ENCODE measurements at regions not wholly inside any gene's neighbourhood (a gene's known extent, or its start where the extent isn't known, plus 50 kb on each side); places are given as distances from the start of the nearest gene placed in this dataset.

GRCh38 chr4:164485136-164485535 is 268.8 kb upstream of the SMIM31 start:
- H3K27ac ChIP-seq = no peak overlapping the region
- no peak for FAIRE-seq
- 10% methylated on average over 1 of the region's 1 CpG for WGBS (ENCODE audit: missing lambda C conversion rate)
- ChIA-PET POLR2A (no interaction called here), CTCF (no interaction called here)
- DNase-seq (ENCODE audit: low read depth in 1 of 2, low spot score in 1 of 2) = no peak
- H3K4me1 ChIP-seq = no peaks in the 10 kb centered on the region
- no peak for ATAC-seq
- H3K4me2 ChIP-seq = no peak overlapping the region
- no peak for TF ChIP-seq KDM5A (IDR thresholded peaks at IDR 0.05)
- no peak for TF ChIP-seq EP300 (IDR thresholded peaks at IDR 0.05)
- no peak for TF ChIP-seq RFX5 (IDR thresholded peaks at IDR 0.05)
- TF ChIP-seq, protein P1, sequence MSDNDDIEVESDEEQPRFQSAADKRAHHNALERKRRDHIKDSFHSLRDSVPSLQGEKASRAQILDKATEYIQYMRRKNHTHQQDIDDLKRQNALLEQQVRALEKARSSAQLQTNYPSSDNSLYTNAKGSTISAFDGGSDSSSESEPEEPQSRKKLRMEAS (IDR thresholded peaks at IDR 0.05) = no peak
- TF ChIP-seq, protein P2, sequence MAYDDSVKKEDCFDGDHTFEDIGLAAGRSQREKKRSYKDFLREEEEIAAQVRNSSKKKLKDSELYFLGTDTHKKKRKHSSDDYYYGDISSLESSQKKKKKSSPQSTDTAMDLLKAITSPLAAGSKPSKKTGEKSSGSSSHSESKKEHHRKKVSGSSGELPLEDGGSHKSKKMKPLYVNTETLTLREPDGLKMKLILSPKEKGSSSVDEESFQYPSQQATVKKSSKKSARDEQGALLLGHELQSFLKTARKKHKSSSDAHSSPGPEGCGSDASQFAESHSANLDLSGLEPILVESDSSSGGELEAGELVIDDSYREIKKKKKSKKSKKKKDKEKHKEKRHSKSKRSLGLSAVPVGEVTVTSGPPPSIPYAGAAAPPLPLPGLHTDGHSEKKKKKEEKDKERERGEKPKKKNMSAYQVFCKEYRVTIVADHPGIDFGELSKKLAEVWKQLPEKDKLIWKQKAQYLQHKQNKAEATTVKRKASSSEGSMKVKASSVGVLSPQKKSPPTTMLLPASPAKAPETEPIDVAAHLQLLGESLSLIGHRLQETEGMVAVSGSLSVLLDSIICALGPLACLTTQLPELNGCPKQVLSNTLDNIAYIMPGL (CRISPR knock-in tag; IDR thresholded peaks at IDR 0.05; ENCODE audit: borderline replicate concordance) = no peak
- TF ChIP-seq, protein P3, sequence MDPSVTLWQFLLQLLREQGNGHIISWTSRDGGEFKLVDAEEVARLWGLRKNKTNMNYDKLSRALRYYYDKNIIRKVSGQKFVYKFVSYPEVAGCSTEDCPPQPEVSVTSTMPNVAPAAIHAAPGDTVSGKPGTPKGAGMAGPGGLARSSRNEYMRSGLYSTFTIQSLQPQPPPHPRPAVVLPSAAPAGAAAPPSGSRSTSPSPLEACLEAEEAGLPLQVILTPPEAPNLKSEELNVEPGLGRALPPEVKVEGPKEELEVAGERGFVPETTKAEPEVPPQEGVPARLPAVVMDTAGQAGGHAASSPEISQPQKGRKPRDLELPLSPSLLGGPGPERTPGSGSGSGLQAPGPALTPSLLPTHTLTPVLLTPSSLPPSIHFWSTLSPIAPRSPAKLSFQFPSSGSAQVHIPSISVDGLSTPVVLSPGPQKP (IDR thresholded peaks at IDR 0.05; ENCODE audit: low read depth, low read length) = no peak
- TF ChIP-seq MAZ (IDR thresholded peaks at IDR 0.05; ENCODE audit: borderline replicate concordance, low read depth, low read length) = no peak
- no peak for TF ChIP-seq NR3C1 (IDR thresholded peaks at IDR 0.05)
- no peaks in the 10 kb centered on the region for H3K9me3 ChIP-seq
- H3K4me3 ChIP-seq = no peak overlapping the region

- 3% methylated on average over 2 of the region's 3 CpGs for WGBS (ENCODE audit: missing lambda C conversion rate)
- no peak for FAIRE-seq
- no peak for ATAC-seq
- DNase-seq (ENCODE audit: low read depth in 1 of 2, low spot score in 1 of 2) = no peak
- Histone ChIP-seq H3K4me3 (no peak overlapping the region), H3K4me2 (no peak overlapping the region), H3K4me1 (no peaks in the 10 kb centered on the region), H3K27ac (no peak overlapping the region), H3K9me3 (no peaks in the 10 kb centered on the region)
- ChIA-PET CTCF (no interaction called here), POLR2A (no interaction called here)
- TF ChIP-seq BHLHE40 (IDR thresholded peaks at IDR 0.05; ENCODE audit: low read depth, low read length) (no peak), RAD21 (conservative IDR thresholded peaks at IDR 0.05 in 1 of 2, IDR thresholded peaks at IDR 0.05 in 1 of 2) (no peak), SMC3 (IDR thresholded peaks at IDR 0.05) (no peak), EP300 (IDR thresholded peaks at IDR 0.05) (no peak), POLR2A (IDR thresholded peaks at IDR 0.05; ENCODE audit: low read length) (no peak), ZC3H11A (IDR thresholded peaks at IDR 0.05) (no peak), FOSB (CRISPR knock-in tag; IDR thresholded peaks at IDR 0.05) (no peak), KDM1A (IDR thresholded peaks at IDR 0.05; ENCODE audit: low read depth) (no peak)
Observed at GRCh38 chr4:164488114-164488513, 265.8 kb upstream of the SMIM31 start.

- DNase-seq (ENCODE audit: low read depth in 1 of 2, low spot score in 1 of 2) (peak in 1 of 2 experiments; percentile 1), ATAC-seq (no peak), FAIRE-seq (no peak)
- POLR2A ChIA-PET = no interaction called here
- no peak for TF ChIP-seq HDAC2 (IDR thresholded peaks at IDR 0.05)
- no peak for TF ChIP-seq REST (IDR thresholded peaks at IDR 0.05)
- no peak for TF ChIP-seq CBX2 (IDR thresholded peaks at IDR 0.05; ENCODE audit: borderline replicate concordance, low read depth)
- TF ChIP-seq, protein P4, sequence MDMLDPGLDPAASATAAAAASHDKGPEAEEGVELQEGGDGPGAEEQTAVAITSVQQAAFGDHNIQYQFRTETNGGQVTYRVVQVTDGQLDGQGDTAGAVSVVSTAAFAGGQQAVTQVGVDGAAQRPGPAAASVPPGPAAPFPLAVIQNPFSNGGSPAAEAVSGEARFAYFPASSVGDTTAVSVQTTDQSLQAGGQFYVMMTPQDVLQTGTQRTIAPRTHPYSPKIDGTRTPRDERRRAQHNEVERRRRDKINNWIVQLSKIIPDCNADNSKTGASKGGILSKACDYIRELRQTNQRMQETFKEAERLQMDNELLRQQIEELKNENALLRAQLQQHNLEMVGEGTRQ (IDR thresholded peaks at IDR 0.05) = no peak
- no peak for TF ChIP-seq ZC3H11A (IDR thresholded peaks at IDR 0.05)
- TF ChIP-seq JUN (IDR thresholded peaks at IDR 0.05) = no peak
- TF ChIP-seq NFE2L2 (conservative IDR thresholded peaks at IDR 0.05; ENCODE audit: low read length) = no peak
- no peak for TF ChIP-seq ZNF302 (CRISPR knock-in tag; IDR thresholded peaks at IDR 0.05)
- no peak for TF ChIP-seq RARB (CRISPR knock-in tag; IDR thresholded peaks at IDR 0.05)
- no peak for TF ChIP-seq RCOR1 (IDR thresholded peaks at IDR 0.05; ENCODE audit: low read depth, low read length)
- no peak for TF ChIP-seq KDM1A (IDR thresholded peaks at IDR 0.05; ENCODE audit: low read depth)
- no peak for TF ChIP-seq FOSL2 (IDR thresholded peaks at IDR 0.05)
- TF ChIP-seq FOSL2 (CRISPR knock-in tag; IDR thresholded peaks at IDR 0.05) = no peak
- no peak for TF ChIP-seq KDM5A (IDR thresholded peaks at IDR 0.05)
- no peak for TF ChIP-seq FOXS1 (CRISPR knock-in tag; IDR thresholded peaks at IDR 0.05)
- no peak for TF ChIP-seq SREBF2 (IDR thresholded peaks at IDR 0.05)
- no peak for TF ChIP-seq HEYL (CRISPR knock-in tag; IDR thresholded peaks at IDR 0.05)
- no peaks in the 10 kb centered on the region for H3K9me3 ChIP-seq
- no peak overlapping the region for H3K27ac ChIP-seq
- CTCF ChIA-PET = no interaction called here
- no peak overlapping the region for H3K4me3 ChIP-seq
- H3K4me1 ChIP-seq = no peaks in the 10 kb centered on the region
- H3K4me2 ChIP-seq = no peak overlapping the region
Observed at GRCh38 chr4:164501074-164501473, 252.9 kb upstream of the SMIM31 start.

Data from A549 (cell line).